ENCODE measurements at regions not wholly inside any gene's neighbourhood (a gene's known extent, or its start where the extent isn't known, plus 50 kb on each side); places are given as distances from the start of the nearest gene placed in this dataset.

DNA sequence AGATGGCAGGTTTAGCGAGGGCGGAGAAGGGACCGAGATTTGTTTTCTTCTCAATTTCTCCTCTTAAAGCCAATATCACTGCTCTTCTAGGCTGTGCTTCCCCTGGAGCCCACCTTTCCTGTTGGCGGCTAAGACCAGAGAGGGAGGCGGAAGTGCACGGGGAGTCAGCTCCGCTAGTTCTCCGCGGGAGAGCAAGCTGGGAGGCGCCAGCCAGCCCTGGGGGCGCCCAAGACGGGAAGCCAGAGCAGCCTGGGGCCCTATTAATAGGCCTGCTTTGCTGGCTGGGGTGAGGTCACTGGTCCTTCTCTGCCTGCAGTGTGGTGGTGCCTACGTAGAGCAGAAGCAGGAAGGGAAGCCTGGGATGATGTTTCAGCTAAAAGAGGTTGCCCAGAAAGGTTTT is 61.6 kb downstream of the LSM5 start:
- Histone ChIP-seq H4K20me1 (ENCODE audit: insufficient read depth) (no peaks in the 10 kb centered on the region), H2AFZ (ENCODE audit: low read depth, low read length, poor library complexity, severe bottlenecking) (no peak overlapping the region), H3K9ac (ENCODE audit: low read length) (no peak overlapping the region), H3K27ac (ENCODE audit: low read depth, low read length) (no peak overlapping the region), H3K79me2 (ENCODE audit: insufficient read depth, low read length) (no peaks in the 10 kb centered on the region), H3K4me1 (ENCODE audit: control insufficient read depth in 1 of 2, insufficient read depth in 2 of 2, low read length in 2 of 2) (no peaks in the 10 kb centered on the region), H3K4me2 (ENCODE audit: low read length) (no peak overlapping the region), H3K36me3 (ENCODE audit: control insufficient read depth in 1 of 2, insufficient read depth in 2 of 2, low read length in 2 of 2) (no peaks in the 10 kb centered on the region), H3K27me3 (ENCODE audit: insufficient read depth, low read length) (peaks cover 29% of the 10 kb centered on the region), H3K9me2 (ENCODE audit: insufficient read depth) (no peaks in the 10 kb centered on the region), H3K9me3 (ENCODE audit: control insufficient read depth in 1 of 2, insufficient read depth in 1 of 2, low read depth in 1 of 2, low read length in 2 of 2) (no peaks in the 10 kb centered on the region), H3K4me3 (replicated peaks in 1 of 2; ENCODE audit: low read depth in 1 of 2, low read length in 2 of 2) (no peak overlapping the region)
- TF ChIP-seq, protein P1, sequence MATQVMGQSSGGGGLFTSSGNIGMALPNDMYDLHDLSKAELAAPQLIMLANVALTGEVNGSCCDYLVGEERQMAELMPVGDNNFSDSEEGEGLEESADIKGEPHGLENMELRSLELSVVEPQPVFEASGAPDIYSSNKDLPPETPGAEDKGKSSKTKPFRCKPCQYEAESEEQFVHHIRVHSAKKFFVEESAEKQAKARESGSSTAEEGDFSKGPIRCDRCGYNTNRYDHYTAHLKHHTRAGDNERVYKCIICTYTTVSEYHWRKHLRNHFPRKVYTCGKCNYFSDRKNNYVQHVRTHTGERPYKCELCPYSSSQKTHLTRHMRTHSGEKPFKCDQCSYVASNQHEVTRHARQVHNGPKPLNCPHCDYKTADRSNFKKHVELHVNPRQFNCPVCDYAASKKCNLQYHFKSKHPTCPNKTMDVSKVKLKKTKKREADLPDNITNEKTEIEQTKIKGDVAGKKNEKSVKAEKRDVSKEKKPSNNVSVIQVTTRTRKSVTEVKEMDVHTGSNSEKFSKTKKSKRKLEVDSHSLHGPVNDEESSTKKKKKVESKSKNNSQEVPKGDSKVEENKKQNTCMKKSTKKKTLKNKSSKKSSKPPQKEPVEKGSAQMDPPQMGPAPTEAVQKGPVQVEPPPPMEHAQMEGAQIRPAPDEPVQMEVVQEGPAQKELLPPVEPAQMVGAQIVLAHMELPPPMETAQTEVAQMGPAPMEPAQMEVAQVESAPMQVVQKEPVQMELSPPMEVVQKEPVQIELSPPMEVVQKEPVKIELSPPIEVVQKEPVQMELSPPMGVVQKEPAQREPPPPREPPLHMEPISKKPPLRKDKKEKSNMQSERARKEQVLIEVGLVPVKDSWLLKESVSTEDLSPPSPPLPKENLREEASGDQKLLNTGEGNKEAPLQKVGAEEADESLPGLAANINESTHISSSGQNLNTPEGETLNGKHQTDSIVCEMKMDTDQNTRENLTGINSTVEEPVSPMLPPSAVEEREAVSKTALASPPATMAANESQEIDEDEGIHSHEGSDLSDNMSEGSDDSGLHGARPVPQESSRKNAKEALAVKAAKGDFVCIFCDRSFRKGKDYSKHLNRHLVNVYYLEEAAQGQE (IDR thresholded peaks at IDR 0.05; ENCODE audit: low read depth) = no peak
- no peak for TF ChIP-seq EZH2phosphoT487 (IDR thresholded peaks at IDR 0.05; ENCODE audit: borderline replicate concordance)
- TF ChIP-seq, protein P2, sequence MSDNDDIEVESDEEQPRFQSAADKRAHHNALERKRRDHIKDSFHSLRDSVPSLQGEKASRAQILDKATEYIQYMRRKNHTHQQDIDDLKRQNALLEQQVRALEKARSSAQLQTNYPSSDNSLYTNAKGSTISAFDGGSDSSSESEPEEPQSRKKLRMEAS (IDR thresholded peaks at IDR 0.05) = no peak
- TF ChIP-seq ZNF274 (IDR thresholded peaks at IDR 0.05; ENCODE audit: low read depth, low read length) = no peak
- no peak for TF ChIP-seq ELF1 (IDR thresholded peaks at IDR 0.05; ENCODE audit: borderline replicate concordance, low read depth)
- TF ChIP-seq EZH2 (IDR thresholded peaks at IDR 0.05) = no peak
- TF ChIP-seq RAD21 (IDR thresholded peaks at IDR 0.05; ENCODE audit: low read depth) = no peak
- TF ChIP-seq, protein P3, sequence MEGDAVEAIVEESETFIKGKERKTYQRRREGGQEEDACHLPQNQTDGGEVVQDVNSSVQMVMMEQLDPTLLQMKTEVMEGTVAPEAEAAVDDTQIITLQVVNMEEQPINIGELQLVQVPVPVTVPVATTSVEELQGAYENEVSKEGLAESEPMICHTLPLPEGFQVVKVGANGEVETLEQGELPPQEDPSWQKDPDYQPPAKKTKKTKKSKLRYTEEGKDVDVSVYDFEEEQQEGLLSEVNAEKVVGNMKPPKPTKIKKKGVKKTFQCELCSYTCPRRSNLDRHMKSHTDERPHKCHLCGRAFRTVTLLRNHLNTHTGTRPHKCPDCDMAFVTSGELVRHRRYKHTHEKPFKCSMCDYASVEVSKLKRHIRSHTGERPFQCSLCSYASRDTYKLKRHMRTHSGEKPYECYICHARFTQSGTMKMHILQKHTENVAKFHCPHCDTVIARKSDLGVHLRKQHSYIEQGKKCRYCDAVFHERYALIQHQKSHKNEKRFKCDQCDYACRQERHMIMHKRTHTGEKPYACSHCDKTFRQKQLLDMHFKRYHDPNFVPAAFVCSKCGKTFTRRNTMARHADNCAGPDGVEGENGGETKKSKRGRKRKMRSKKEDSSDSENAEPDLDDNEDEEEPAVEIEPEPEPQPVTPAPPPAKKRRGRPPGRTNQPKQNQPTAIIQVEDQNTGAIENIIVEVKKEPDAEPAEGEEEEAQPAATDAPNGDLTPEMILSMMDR (IDR thresholded peaks at IDR 0.05 in 2 of 3, conservative IDR thresholded peaks at IDR 0.05 in 1 of 3; ENCODE audit: borderline replicate concordance in 1 of 3, insufficient read depth in 1 of 3, low read depth in 2 of 3, low read length in 2 of 3) = no peak
- no peak for TF ChIP-seq SRF (IDR thresholded peaks at IDR 0.05; ENCODE audit: low read depth)
- no peak for TF ChIP-seq JUND (IDR thresholded peaks at IDR 0.05)
- no peak for TF ChIP-seq CEBPB (IDR thresholded peaks at IDR 0.05; ENCODE audit: low read depth)
- no peak for TF ChIP-seq CBX3 (IDR thresholded peaks at IDR 0.05; ENCODE audit: low read depth)
- TF ChIP-seq SP1 (IDR thresholded peaks at IDR 0.05; ENCODE audit: low read depth) = no peak
- TF ChIP-seq SIN3A (IDR thresholded peaks at IDR 0.05; ENCODE audit: low read depth) = no peak
- no peak for TF ChIP-seq YY1 (IDR thresholded peaks at IDR 0.05; ENCODE audit: extremely low read depth, insufficient replicate concordance, low read depth, low read length)
- no peak for TF ChIP-seq POLR2A (IDR thresholded peaks at IDR 0.05; ENCODE audit: borderline replicate concordance, extremely low read depth, insufficient read depth, insufficient read length)
- TF ChIP-seq FOSL1 (IDR thresholded peaks at IDR 0.05; ENCODE audit: low read depth) = no peak
- TF ChIP-seq TCF7L2 (IDR thresholded peaks at IDR 0.05; ENCODE audit: borderline replicate concordance, extremely low read depth, insufficient read depth, insufficient read length) = no peak
- TF ChIP-seq, protein P4, sequence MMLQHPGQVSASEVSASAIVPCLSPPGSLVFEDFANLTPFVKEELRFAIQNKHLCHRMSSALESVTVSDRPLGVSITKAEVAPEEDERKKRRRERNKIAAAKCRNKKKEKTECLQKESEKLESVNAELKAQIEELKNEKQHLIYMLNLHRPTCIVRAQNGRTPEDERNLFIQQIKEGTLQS (IDR thresholded peaks at IDR 0.05) = no peak
- no peak for TF ChIP-seq POLR2AphosphoS5 (IDR thresholded peaks at IDR 0.05; ENCODE audit: low read depth, low read length)
- ChIA-PET POLR2A (no interaction called here), CTCF (no interaction called here), RAD21 (ENCODE audit: low non-redundant PET in 1 of 2, low total read pairs in 2 of 2, uncharacterized antibody in 2 of 2, unreplicated experiment in 2 of 2) (no interaction called here)
- DNase-seq (ENCODE audit: low read depth, low spot score) (no peak), ATAC-seq (no peak)
- BruUV-seq (replicated peaks) = no TSS peak
- intact Hi-C loops (cut with micrococcal nuclease) = no loop called here

Data from HCT116 (cell line).